ENCODE measurements at regions not wholly inside any gene's neighbourhood (a gene's known extent, or its start where the extent isn't known, plus 50 kb on each side); places are given as distances from the start of the nearest gene placed in this dataset.

DNA sequence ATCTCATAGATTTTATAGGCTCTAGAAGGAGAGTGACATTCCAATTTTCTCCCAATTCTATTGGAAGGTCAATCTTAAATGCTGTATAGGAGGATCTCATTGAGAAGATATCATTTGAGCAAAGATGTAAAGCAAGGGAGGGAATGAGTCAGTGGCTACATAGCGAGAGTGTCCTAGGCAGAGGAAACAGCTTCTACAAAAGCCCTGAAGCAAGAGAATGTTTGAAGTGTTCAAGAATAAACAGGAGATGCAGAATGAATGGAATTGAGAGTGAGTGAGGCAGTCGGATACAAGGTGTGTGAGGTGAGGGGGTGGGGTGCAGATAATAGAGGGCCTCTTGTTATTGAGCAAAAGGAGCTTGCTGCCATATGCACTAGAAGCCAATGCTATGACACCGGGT, 545.9 kb downstream of the IGSF11 start:
- TF ChIP-seq, protein P1, sequence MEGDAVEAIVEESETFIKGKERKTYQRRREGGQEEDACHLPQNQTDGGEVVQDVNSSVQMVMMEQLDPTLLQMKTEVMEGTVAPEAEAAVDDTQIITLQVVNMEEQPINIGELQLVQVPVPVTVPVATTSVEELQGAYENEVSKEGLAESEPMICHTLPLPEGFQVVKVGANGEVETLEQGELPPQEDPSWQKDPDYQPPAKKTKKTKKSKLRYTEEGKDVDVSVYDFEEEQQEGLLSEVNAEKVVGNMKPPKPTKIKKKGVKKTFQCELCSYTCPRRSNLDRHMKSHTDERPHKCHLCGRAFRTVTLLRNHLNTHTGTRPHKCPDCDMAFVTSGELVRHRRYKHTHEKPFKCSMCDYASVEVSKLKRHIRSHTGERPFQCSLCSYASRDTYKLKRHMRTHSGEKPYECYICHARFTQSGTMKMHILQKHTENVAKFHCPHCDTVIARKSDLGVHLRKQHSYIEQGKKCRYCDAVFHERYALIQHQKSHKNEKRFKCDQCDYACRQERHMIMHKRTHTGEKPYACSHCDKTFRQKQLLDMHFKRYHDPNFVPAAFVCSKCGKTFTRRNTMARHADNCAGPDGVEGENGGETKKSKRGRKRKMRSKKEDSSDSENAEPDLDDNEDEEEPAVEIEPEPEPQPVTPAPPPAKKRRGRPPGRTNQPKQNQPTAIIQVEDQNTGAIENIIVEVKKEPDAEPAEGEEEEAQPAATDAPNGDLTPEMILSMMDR (IDR thresholded peaks at IDR 0.05; ENCODE audit: insufficient read depth, low read depth, low read length), result no peak
- no peak overlapping the region for H3K4me3 ChIP-seq (ENCODE audit: low read depth, low read length)
- DNase-seq (ENCODE audit: low read depth), result no peak

DNA sequence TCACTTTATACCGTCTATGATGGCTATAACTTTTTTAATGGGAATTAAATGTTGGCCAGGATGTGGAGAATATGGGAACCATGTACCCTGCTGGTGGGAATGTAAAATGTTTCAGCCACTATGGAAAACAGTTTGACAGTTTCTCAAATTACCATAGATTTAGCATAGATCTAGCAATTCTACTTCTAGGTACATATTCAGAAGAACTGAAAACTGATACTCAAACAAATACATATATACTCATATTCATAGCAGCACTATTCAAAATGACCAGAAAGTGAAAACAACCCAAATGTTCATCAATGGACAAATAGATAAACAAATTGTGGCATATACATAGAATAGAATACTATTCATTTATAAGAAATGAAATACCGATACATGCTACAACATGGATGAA, 539.4 kb downstream of the IGSF11 start:
- no peak for DNase-seq (ENCODE audit: low read depth)
- H3K4me3 ChIP-seq (ENCODE audit: low read depth, low read length), result no peak overlapping the region
- TF ChIP-seq, protein P1 (IDR thresholded peaks at IDR 0.05; ENCODE audit: insufficient read depth, low read depth, low read length), result no peak

DNA sequence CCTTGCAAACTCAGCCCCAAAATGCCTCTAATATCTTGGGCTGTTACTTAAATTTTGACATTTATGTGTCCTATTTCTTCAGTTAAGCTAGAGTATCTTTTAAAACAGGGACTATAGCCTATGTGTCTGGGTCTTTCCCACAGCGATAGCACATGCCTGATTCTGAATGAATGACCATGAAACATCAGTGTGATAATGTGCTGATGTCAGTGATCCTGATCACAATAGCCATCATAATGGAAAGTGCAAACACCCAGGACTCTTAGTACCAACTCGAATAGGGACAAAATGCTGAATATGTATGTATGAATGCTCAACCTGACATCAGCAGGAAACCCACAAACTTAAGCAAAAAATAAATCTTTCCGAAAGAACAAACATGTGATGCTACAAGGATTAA, 537.4 kb downstream of the IGSF11 start:
- TF ChIP-seq, protein P1 (IDR thresholded peaks at IDR 0.05; ENCODE audit: insufficient read depth, low read depth, low read length), result no peak
- no peak for DNase-seq (ENCODE audit: low read depth)
- no peak overlapping the region for H3K4me3 ChIP-seq (ENCODE audit: low read depth, low read length)

DNA sequence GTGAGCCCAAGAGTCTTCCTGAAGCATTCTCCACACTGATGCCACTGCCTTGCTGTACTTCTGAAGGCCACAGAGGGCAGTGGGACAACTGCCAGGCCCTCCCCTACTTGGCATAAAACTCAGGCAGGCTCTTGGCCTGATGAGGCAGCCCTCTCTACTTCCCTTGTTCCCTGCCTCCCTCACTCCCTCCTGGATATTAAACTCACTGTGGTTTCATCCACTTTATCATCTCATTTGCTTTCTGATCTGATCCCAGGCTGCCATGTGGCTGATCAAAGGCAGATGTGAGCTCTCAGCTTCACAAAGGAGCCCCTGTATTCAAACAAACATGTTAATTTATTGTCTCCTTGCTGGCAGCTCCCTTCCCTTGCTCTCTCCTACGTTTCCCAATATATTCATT, 533.5 kb downstream of the IGSF11 start:
- H3K4me3 ChIP-seq (ENCODE audit: low read depth, low read length), result no peak overlapping the region
- TF ChIP-seq, protein P1 (IDR thresholded peaks at IDR 0.05; ENCODE audit: insufficient read depth, low read depth, low read length), result no peak
- DNase-seq (ENCODE audit: low read depth), result no peak

DNA sequence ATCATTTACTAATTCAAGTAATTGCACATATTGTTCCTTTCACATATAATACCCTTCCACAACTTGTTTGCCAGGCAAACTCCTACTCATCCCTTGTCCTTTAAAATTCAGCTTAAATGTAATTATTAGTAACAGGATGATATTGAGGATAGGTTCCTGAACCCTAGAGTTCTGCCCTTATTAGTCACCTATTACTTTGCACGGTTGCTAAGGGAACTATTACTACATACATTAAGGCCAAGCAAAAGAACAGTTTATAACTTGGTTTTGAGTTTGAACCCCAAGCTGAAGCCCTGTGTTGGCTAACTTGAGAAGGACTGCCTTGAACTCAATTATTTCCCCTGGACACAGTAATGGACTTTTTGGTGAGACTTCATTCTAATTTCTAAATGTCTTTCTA, 529.7 kb downstream of the IGSF11 start:
- no peak for DNase-seq (ENCODE audit: low read depth)
- H3K4me3 ChIP-seq (ENCODE audit: low read depth, low read length), result no peak overlapping the region
- TF ChIP-seq, protein P1 (IDR thresholded peaks at IDR 0.05; ENCODE audit: insufficient read depth, low read depth, low read length), result no peak

DNA sequence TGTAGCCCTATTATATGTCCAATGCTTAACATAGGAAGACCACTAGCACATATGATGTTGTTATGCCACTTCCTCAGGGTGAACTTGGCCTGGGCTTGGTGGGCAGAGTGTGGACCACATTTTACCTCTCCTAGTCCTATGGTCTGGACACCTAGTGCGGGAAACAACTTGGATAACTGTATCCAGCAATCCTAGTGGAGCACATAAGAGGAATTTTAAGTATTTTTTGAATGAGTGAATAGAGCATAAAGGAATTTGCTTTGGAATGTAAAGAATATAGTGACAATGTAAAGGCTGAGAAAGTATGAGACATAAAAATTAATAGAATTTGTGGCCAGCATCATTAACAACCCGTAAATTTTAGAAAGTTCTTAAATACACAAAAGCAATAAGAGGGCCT, 528.9 kb downstream of the IGSF11 start:
- H3K4me3 ChIP-seq (ENCODE audit: low read depth, low read length), result no peak overlapping the region
- TF ChIP-seq, protein P1 (IDR thresholded peaks at IDR 0.05; ENCODE audit: insufficient read depth, low read depth, low read length), result no peak
- no peak for DNase-seq (ENCODE audit: low read depth)

GRCh38 chr3:118511402-118511801, 523.2 kb downstream of the IGSF11 start:
- TF ChIP-seq, protein P1 (IDR thresholded peaks at IDR 0.05; ENCODE audit: insufficient read depth, low read depth, low read length), result no peak
- DNase-seq (ENCODE audit: low read depth), result no peak
- no peak overlapping the region for H3K4me3 ChIP-seq (ENCODE audit: low read depth, low read length)
